Left ventricle myocardium inferior (tissue), 1 donor: ENCODE measurements at regions not wholly inside any gene's neighbourhood (a gene's known extent, or its start where the extent isn't known, plus 50 kb on each side); places are given as distances from the start of the nearest gene placed in this dataset.
"Not testable (repeated sequence)": the region's sequence is repeated elsewhere in the genome, so short reads cannot be mapped to it uniquely, and the experiment has no call there.

ENCODE experiments used
- DNase-seq: peaks from one replicate; pipeline ENCODE4 v3.0.0-alpha.2; 2020
- H3K27ac ChIP-seq: fragments of 200-600 bp; replicated peaks from 2 replicates; pipeline ENCODE4 v1.8.0; 2021
- H3K27me3 ChIP-seq: fragments of 200-600 bp; 2 replicates; pipeline ENCODE4 v1.8.0; 2021; ENCODE audit warnings: low read depth
- H3K36me3 ChIP-seq: fragments of 200-600 bp; 2 replicates; pipeline ENCODE4 v1.8.0; 2021
- H3K4me1 ChIP-seq: fragments of 200-600 bp; 2 replicates; pipeline ENCODE4 v1.8.0; 2021
- H3K4me3 ChIP-seq: fragments of 200-600 bp; 2 replicates; pipeline ENCODE4 v1.8.0; 2021; ENCODE audit warnings: mild to moderate bottlenecking, moderate library complexity
- H3K9me3 ChIP-seq: fragments of 200-600 bp; replicated peaks from 2 replicates; pipeline ENCODE4 v1.8.0; 2021
- intact Hi-C: fragments of 100-400 bp; cut with micrococcal nuclease; formaldehyde crosslinking; loops from one replicate; pipeline ENCODE4 v1.11.0; 2022
- TF ChIP-seq, protein P1 (sequence below): fragments of 200-600 bp; IDR thresholded peaks from 2 replicates; pipeline ENCODE4 v1.8.0; 2021; ENCODE audit warnings: antibody characterized with exemption, mild to moderate bottlenecking, borderline replicate concordance
- donor health status: DM: no; HTN: yes; CAD: no; lungs with severe emphysema.

DNA sequence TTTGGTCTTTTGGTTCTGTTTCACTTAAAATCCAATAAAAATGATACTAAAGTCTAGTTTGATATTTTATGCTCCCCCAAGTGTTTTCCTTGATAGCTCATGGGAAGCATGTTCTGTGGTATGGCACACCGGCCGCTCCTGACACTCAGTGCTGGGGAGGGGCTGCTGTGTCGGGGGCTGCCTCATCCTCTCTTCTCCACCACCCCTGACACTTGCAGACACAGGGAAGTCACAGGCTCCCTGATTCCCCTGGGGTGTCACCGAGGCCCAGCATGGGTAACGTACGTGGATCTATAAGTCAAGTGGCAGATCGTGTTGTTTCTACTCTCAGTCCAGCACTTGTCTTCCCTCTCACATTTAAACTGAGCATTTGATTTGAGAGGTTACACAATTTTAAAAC is 508.6 kb downstream of the TNS3 start:
- DNase-seq = no peak
- Histone ChIP-seq H3K36me3 (no peaks in the 10 kb centered on the region), H3K27ac (no peak overlapping the region), H3K4me1 (peaks cover 19% of the 10 kb centered on the region), H3K9me3 (no peaks in the 10 kb centered on the region), H3K27me3 (no peaks in the 10 kb centered on the region), H3K4me3 (no peak overlapping the region)
- intact Hi-C loops = no loop called here
- TF ChIP-seq, protein P1, sequence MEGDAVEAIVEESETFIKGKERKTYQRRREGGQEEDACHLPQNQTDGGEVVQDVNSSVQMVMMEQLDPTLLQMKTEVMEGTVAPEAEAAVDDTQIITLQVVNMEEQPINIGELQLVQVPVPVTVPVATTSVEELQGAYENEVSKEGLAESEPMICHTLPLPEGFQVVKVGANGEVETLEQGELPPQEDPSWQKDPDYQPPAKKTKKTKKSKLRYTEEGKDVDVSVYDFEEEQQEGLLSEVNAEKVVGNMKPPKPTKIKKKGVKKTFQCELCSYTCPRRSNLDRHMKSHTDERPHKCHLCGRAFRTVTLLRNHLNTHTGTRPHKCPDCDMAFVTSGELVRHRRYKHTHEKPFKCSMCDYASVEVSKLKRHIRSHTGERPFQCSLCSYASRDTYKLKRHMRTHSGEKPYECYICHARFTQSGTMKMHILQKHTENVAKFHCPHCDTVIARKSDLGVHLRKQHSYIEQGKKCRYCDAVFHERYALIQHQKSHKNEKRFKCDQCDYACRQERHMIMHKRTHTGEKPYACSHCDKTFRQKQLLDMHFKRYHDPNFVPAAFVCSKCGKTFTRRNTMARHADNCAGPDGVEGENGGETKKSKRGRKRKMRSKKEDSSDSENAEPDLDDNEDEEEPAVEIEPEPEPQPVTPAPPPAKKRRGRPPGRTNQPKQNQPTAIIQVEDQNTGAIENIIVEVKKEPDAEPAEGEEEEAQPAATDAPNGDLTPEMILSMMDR = no peak

DNA sequence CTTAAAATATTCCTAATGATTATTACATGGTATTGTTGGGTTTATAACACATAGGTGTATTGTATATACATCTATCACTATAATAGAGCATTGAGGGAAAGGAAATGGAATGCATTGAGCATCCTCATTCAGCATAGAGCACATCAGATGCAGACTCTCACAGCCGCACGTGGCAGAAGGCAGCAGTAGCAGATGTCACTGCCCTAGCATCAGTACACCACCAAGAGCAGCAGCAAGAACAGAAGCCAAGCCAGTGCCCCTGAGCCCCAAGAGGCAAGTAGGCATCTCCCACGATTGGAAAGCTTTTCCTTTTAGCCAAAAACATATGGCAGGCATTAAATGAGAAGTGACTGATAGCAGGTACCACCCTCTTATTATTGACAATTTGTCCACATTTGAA is 510.0 kb downstream of the TNS3 start:
- no peak for DNase-seq
- Histone ChIP-seq H3K4me1 (peaks cover 19% of the 10 kb centered on the region), H3K27me3 (no peaks in the 10 kb centered on the region), H3K36me3 (no peaks in the 10 kb centered on the region), H3K4me3 (no peak overlapping the region), H3K27ac (no peak overlapping the region), H3K9me3 (no peaks in the 10 kb centered on the region)
- intact Hi-C loops = no loop called here
- TF ChIP-seq, protein P1 = no peak

DNA sequence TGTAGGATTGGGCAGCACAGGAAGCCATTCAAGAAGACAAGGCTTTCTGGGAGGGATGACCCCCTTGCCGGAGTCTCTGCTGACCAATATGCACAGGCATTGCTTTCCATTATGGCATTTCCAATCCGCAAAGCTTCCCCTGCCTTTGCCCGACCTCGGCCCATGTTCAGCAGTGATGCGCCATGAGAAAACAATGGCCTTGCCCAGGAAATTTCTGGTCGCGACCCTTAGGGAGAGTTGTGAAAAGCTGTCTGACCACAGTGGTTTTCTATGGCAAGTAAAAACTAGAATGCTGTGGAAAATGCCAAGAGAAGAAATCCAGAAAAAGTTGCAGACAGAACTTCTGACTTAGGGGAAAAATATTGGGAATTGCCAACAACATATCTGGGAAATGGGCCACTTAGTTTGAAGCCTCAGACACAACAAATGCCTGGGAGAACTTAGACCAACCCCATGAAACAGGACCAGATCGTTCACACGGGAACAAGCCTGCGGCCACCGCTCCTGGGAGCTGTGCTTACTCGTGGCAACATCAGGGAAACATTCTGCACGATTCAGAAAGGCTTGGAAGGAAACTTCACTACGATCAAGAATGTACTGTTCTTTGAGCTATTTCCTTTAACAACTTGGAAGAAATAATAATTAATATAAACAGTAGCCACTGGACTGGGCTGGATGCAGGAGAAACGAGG is 512.4 kb downstream of the TNS3 start:
- H3K27me3 ChIP-seq = no peaks in the 10 kb centered on the region
- no peak for DNase-seq
- no peak overlapping the region for H3K4me3 ChIP-seq
- peaks cover 4% of the 10 kb centered on the region for H3K4me1 ChIP-seq
- TF ChIP-seq, protein P1 = no peak
- no peaks in the 10 kb centered on the region for H3K9me3 ChIP-seq
- intact Hi-C loops = no loop called here
- H3K27ac ChIP-seq = peak overlapping the region; percentile 46
- no peaks in the 10 kb centered on the region for H3K36me3 ChIP-seq

DNA sequence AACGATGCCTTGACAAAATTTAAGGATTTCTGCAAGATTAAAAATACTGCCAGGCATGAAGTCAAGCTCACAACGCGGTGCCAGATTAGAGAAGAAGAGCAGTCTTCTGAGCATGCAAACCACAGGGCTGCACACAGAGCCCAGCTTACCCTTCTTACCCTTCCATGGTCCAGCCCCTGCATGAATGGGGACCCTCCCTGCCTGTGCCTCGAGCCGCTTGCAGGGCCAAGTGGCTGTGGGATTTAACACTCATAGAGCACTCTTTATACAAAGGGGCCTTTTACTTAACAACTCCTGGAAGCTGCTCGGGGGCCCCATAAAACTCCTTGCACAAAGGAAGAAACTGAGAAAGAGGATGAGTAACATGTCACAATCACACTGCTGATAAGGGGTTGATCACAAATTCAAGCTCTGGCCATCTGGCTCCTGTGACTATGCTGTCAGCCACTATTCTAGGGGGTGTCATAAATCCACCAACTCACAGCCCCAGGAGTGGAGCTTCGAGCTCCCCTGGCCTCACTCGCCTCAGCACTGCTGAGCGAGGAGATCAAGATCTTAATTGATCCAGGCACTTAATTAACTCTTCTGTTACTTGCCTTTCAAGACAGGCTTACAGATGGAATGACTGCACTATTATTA is 514.8 kb downstream of the TNS3 start:
- TF ChIP-seq, protein P1 = no peak
- intact Hi-C loops = no loop called here
- Histone ChIP-seq H3K27me3 (no peaks in the 10 kb centered on the region), H3K4me1 (no peaks in the 10 kb centered on the region), H3K36me3 (no peaks in the 10 kb centered on the region), H3K4me3 (no peak overlapping the region), H3K27ac (no peak overlapping the region), H3K9me3 (peaks cover 3% of the 10 kb centered on the region)
- no peak for DNase-seq

DNA sequence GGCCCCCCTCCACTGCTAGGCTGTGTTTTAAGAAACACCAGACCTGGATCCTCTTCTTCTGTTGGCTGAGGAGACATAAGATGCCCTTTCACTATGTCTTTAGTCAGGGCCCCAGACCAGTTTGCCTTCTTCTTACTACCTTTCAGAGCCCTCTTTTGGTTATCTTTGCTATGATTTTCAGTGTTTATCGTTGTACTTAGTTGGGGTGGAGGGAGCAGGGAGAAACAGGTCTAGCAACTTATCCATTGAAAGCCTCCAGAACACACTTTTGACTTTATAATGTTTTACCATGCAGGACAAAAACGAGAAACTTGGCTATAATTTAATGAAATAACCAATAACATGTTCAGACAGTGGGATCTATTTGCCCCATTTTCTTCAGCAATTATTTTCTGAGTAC is 525.2 kb downstream of the TNS3 start:
- Histone ChIP-seq H3K27me3 (peaks cover 6% of the 10 kb centered on the region), H3K9me3 (peaks cover 9% of the 10 kb centered on the region), H3K27ac (no peak overlapping the region), H3K36me3 (no peaks in the 10 kb centered on the region), H3K4me3 (no peak overlapping the region), H3K4me1 (no peaks in the 10 kb centered on the region)
- DNase-seq = no peak
- TF ChIP-seq, protein P1 = no peak
- intact Hi-C loops = no loop called here

- H3K27ac ChIP-seq, H3K4me1 ChIP-seq, H3K36me3 ChIP-seq, intact Hi-C loops, DNase-seq, H3K9me3 ChIP-seq, H3K27me3 ChIP-seq: not testable (repeated sequence)
- peak overlapping the region; percentile 58 for H3K4me3 ChIP-seq
These were observed 529.2 kb downstream of the TNS3 start for GRCh38 chr7:47052541-47053208.
